Liver (tissue), 8 donors: ENCODE measurements at regions not wholly inside any gene's neighbourhood (a gene's known extent, or its start where the extent isn't known, plus 50 kb on each side); places are given as distances from the start of the nearest gene placed in this dataset.

Experiments
- DNase-seq: peaks from one replicate; pipeline ENCODE4 v3.0.0-alpha.2; 2017; ENCODE audit warnings: low spot score
- H3K27ac ChIP-seq, 2 donors: one replicate each; pipeline ENCODE4 v1.7.0; 2013; ENCODE audit warnings: inconsistent platforms in 2 of 2, low read length in 2 of 2, control low read depth in 1 of 2, low read depth in 1 of 2, mild to moderate bottlenecking in 1 of 2
- H3K27me3 ChIP-seq, 4 donors: one replicate each; pipeline versions ENCODE4 v1.6.1 to v1.7.0; 2013; ENCODE audit warnings: low read length in 3 of 4, inconsistent platforms in 1 of 4, mild to moderate bottlenecking in 1 of 4, moderate library complexity in 1 of 4; ENCODE audit not compliant: control insufficient read depth in 4 of 4, insufficient read depth in 4 of 4
- H3K36me3 ChIP-seq, 4 donors: one replicate each; pipeline versions ENCODE4 v1.6.1 to v1.7.0; 2013; ENCODE audit warnings: low read length in 3 of 4, mild to moderate bottlenecking in 3 of 4, low read depth in 1 of 4, moderate library complexity in 1 of 4; ENCODE audit not compliant: control insufficient read depth in 4 of 4, insufficient read depth in 3 of 4
- H3K4me1 ChIP-seq, 4 donors: one replicate each; pipeline versions ENCODE4 v1.6.1 to v1.7.0; 2013; ENCODE audit warnings: low read length in 3 of 4, mild to moderate bottlenecking in 3 of 4, moderate library complexity in 1 of 4; ENCODE audit not compliant: control insufficient read depth in 4 of 4, insufficient read depth in 4 of 4
- H3K4me3 ChIP-seq, 3 donors: one replicate each; pipeline versions ENCODE4 v1.6.1 to v1.7.0; 2013; ENCODE audit warnings: low read length in 3 of 3, control low read depth in 1 of 3, low read depth in 1 of 3, mild to moderate bottlenecking in 1 of 3
- H3K9ac ChIP-seq, 2 donors: one replicate each; pipeline ENCODE4 v1.7.0; 2013; ENCODE audit warnings: low read length in 2 of 2, mild to moderate bottlenecking in 2 of 2, moderate library complexity in 2 of 2, control low read depth in 1 of 2, low read depth in 1 of 2
- H3K9me3 ChIP-seq, 4 donors: one replicate each; pipeline versions ENCODE4 v1.6.1 to v1.7.0; 2013; ENCODE audit warnings: low read length in 3 of 4; ENCODE audit not compliant: control insufficient read depth in 4 of 4
- ATF3 ChIP-seq: IDR thresholded peaks from 2 replicates; pipeline ENCODE4 v1.6.1; 2016; ENCODE audit warnings: antibody characterized with exemption
- CTCF ChIP-seq: fragments of 150-350 bp; IDR thresholded peaks from 2 replicates; pipeline ENCODE4 v1.5.1; 2017; ENCODE audit warnings: improper control_type of control experiment, low read depth, low read length; ENCODE audit not compliant: missing input control
- EGR1 ChIP-seq, 2 donors: IDR thresholded peaks; 2 replicates each; pipeline ENCODE4 v1.6.1; 2016 to 2018; ENCODE audit warnings: antibody characterized with exemption in 2 of 2, low read depth in 2 of 2
- FOXA1 ChIP-seq: IDR thresholded peaks from 2 replicates; pipeline ENCODE4 v1.6.1; 2016; ENCODE audit warnings: antibody characterized with exemption
- FOXA2 ChIP-seq: IDR thresholded peaks from 2 replicates; pipeline ENCODE4 v1.6.1; 2016; ENCODE audit warnings: antibody characterized with exemption
- GABPA ChIP-seq, 2 donors: IDR thresholded peaks in 1 of 2; conservative IDR thresholded peaks in 1 of 2; 2 replicates each; pipeline ENCODE4 v1.6.1; 2016; ENCODE audit warnings: antibody characterized with exemption in 2 of 2, mild to moderate bottlenecking in 1 of 2, moderate library complexity in 1 of 2
- HNF4A ChIP-seq, 2 donors: conservative IDR thresholded peaks; 2 replicates each; pipeline ENCODE4 v1.6.1; 2016; ENCODE audit warnings: antibody characterized with exemption in 2 of 2, mild to moderate bottlenecking in 2 of 2
- HNF4G ChIP-seq: IDR thresholded peaks from 2 replicates; pipeline ENCODE4 v1.6.1; 2016; ENCODE audit warnings: antibody characterized with exemption
- JUND ChIP-seq, 2 donors: IDR thresholded peaks; 2 replicates each; pipeline ENCODE4 v1.6.1; 2016; ENCODE audit warnings: antibody characterized with exemption in 2 of 2
- MAX ChIP-seq: IDR thresholded peaks from 2 replicates; pipeline ENCODE4 v1.6.1; 2016; ENCODE audit warnings: antibody characterized with exemption
- NR2F2 ChIP-seq: IDR thresholded peaks from 2 replicates; pipeline ENCODE4 v1.6.1; 2016; ENCODE audit warnings: antibody characterized with exemption
- RAD21 ChIP-seq, 2 donors: IDR thresholded peaks; 2 replicates each; pipeline ENCODE4 v1.6.1; 2016; ENCODE audit warnings: antibody characterized with exemption in 2 of 2, mild to moderate bottlenecking in 2 of 2
- REST ChIP-seq: IDR thresholded peaks from 2 replicates; pipeline ENCODE4 v1.6.1; 2016; ENCODE audit warnings: antibody characterized with exemption, mild to moderate bottlenecking
- RXRA ChIP-seq, 2 donors: IDR thresholded peaks; 2 replicates each; pipeline ENCODE4 v1.6.1; 2017 to 2018; ENCODE audit warnings: antibody characterized with exemption in 2 of 2, mild to moderate bottlenecking in 1 of 2
- SP1 ChIP-seq: IDR thresholded peaks from 2 replicates; pipeline ENCODE4 v1.6.1; 2018; ENCODE audit warnings: antibody characterized with exemption, mild to moderate bottlenecking
- TAF1 ChIP-seq: conservative IDR thresholded peaks from 2 replicates; pipeline ENCODE4 v1.6.1; 2016; ENCODE audit warnings: antibody characterized with exemption, mild to moderate bottlenecking
- YY1 ChIP-seq: IDR thresholded peaks from 2 replicates; pipeline ENCODE4 v1.6.1; 2016; ENCODE audit warnings: antibody characterized with exemption, mild to moderate bottlenecking
- ZBTB33 ChIP-seq: IDR thresholded peaks from 2 replicates; pipeline ENCODE4 v1.6.1; 2016; ENCODE audit warnings: antibody characterized with exemption
- WGBS: extraction: QIAGEN DNeasy Blood & Tissue Kit; methylation state at CpG from one replicate; pipeline ENCODE4 v1.1.7; 2013; 5-methylcytosine and 5-hydroxymethylcytosine counted together
- donor health status: healthy.
- donor health status: healthy.
- donor health status: healthy.
- donor health status: healthy.
- donor health status: healthy.

GRCh38 chr1:17922833-17923232 lies 167.7 kb downstream of the ACTL8 start:
- no peak overlapping the region for H3K9ac ChIP-seq
- H3K36me3 ChIP-seq, result no peaks in the 10 kb centered on the region
- no peak for DNase-seq
- no peak overlapping the region for H3K4me3 ChIP-seq
- TF ChIP-seq RAD21 (IDR thresholded peaks at IDR 0.05), result peak; percentile 76 to 77
- TF ChIP-seq FOXA2, result no peak
- no peak for TF ChIP-seq JUND (IDR thresholded peaks at IDR 0.05)
- TF ChIP-seq REST, result no peak
- no peak for TF ChIP-seq NR2F2
- peak; percentile 55 for TF ChIP-seq CTCF
- TF ChIP-seq EGR1 (IDR thresholded peaks at IDR 0.05; ENCODE audit: low read depth in 2 of 2), result no peak
- H3K9me3 ChIP-seq, result no peaks in the 10 kb centered on the region
- peaks cover 0 to 5% (median 2%) of the 10 kb centered on the region in 4 donors for H3K27me3 ChIP-seq
- 12% methylated on average over 6 of the region's 6 CpGs for WGBS
- H3K4me1 ChIP-seq, result no peaks in the 10 kb centered on the region
- no peak overlapping the region for H3K27ac ChIP-seq

- no peak for TF ChIP-seq MAX
- TF ChIP-seq RAD21 (IDR thresholded peaks at IDR 0.05), result no peak
- TF ChIP-seq YY1, result no peak
- no peak for TF ChIP-seq NR2F2
- TF ChIP-seq FOXA1, result no peak
- no peak for TF ChIP-seq ATF3
- no peak for TF ChIP-seq REST
- TF ChIP-seq JUND (IDR thresholded peaks at IDR 0.05), result no peak
- TF ChIP-seq HNF4G, result no peak
- TF ChIP-seq TAF1, result no peak
- TF ChIP-seq ZBTB33, result no peak
- TF ChIP-seq HNF4A (conservative IDR thresholded peaks at IDR 0.05), result no peak
- no peak for TF ChIP-seq CTCF
- no peak for TF ChIP-seq RXRA (IDR thresholded peaks at IDR 0.05)
- no peak for TF ChIP-seq GABPA (IDR thresholded peaks at IDR 0.05 in 1 of 2, conservative IDR thresholded peaks at IDR 0.05 in 1 of 2)
- TF ChIP-seq FOXA2, result no peak
- TF ChIP-seq EGR1 (IDR thresholded peaks at IDR 0.05; ENCODE audit: low read depth in 2 of 2), result no peak
- no peak for TF ChIP-seq SP1
- Histone ChIP-seq H3K27me3 (peaks cover 0 to 4% (median 2%) of the 10 kb centered on the region in 4 donors), H3K27ac (no peak overlapping the region), H3K9ac (no peak overlapping the region), H3K4me1 (no peaks in the 10 kb centered on the region), H3K36me3 (no peaks in the 10 kb centered on the region), H3K4me3 (no peak overlapping the region), H3K9me3 (no peaks in the 10 kb centered on the region)
- DNase-seq, result no peak
- 66% methylated on average over 4 of the region's 4 CpGs for WGBS
Measured at GRCh38 chr1:17923666-17924065, 168.5 kb downstream of the ACTL8 start.
